Lower leg skin (tissue), 4 donors: ENCODE measurements at regions not wholly inside any gene's neighbourhood (a gene's known extent, or its start where the extent isn't known, plus 50 kb on each side); places are given as distances from the start of the nearest gene placed in this dataset.

Source experiments
- DNase-seq, 2 donors: peaks; one replicate each; pipeline ENCODE4 v3.0.0-alpha.2; 2019; ENCODE audit warnings: low spot score in 2 of 2
- H3K4me3 ChIP-seq: fragments of 200-600 bp; sonication (generic); 2 replicates; pipeline ENCODE4 v1.5.1; 2017; ENCODE audit warnings: mild to moderate bottlenecking, low read depth; ENCODE audit not compliant: poor library complexity, severe bottlenecking
- POLR2A ChIP-seq, 2 donors: fragments of 450-650 bp; IDR thresholded peaks; one replicate each; pipeline ENCODE4 v1.6.1; 2016 to 2017; ENCODE audit warnings: antibody characterized with exemption in 2 of 2, mild to moderate bottlenecking in 1 of 2, moderate library complexity in 1 of 2
- WGBS, 2 donors: methylation state at CpG; one replicate each; pipeline ENCODE4 v1.1.5; 2018; 5-methylcytosine and 5-hydroxymethylcytosine counted together
- intact Hi-C: fragments of 100-400 bp; cut with DNase I; formaldehyde crosslinking; loops from one replicate; pipeline ENCODE4 v1.15.0; 2023; ENCODE audit warnings: low total_unique reads
- TF ChIP-seq, protein P1 (sequence below), 3 donors: fragments of 450-650 bp; IDR thresholded peaks; one replicate each; pipeline ENCODE4 v1.5.1; 2016; ENCODE audit warnings: antibody characterized with exemption in 3 of 3, mild to moderate bottlenecking in 3 of 3, moderate library complexity in 2 of 3

DNA sequence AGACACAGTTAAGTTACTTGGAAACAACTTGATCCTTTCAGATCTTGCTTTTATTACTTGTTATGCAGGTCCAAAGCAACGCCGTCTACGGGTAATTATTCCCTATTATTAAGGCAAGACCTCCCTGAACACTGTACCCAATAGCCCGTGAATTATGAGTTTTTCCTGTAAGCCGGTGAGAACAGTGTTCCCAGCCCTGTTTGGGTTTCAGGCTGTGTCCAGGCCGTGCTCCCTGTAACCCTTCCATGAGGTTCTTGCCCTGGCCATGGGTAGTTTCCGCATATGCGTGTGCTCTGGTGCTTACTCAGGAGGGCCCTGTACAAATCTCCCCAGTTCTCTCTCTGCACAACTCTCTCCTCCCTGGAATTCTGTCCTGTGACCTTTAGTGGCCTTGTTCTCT lies 65.6 kb upstream of the CNOT6 start:
- H3K4me3 ChIP-seq = no peak overlapping the region
- no peak for DNase-seq
- intact Hi-C loops = loop anchor here (5.0 kb wide), 1 partner anchor 546 kb away; no protein-coding TSS in a partner anchor
- no peak for TF ChIP-seq POLR2A (IDR thresholded peaks at IDR 0.05)
- TF ChIP-seq, protein P1, sequence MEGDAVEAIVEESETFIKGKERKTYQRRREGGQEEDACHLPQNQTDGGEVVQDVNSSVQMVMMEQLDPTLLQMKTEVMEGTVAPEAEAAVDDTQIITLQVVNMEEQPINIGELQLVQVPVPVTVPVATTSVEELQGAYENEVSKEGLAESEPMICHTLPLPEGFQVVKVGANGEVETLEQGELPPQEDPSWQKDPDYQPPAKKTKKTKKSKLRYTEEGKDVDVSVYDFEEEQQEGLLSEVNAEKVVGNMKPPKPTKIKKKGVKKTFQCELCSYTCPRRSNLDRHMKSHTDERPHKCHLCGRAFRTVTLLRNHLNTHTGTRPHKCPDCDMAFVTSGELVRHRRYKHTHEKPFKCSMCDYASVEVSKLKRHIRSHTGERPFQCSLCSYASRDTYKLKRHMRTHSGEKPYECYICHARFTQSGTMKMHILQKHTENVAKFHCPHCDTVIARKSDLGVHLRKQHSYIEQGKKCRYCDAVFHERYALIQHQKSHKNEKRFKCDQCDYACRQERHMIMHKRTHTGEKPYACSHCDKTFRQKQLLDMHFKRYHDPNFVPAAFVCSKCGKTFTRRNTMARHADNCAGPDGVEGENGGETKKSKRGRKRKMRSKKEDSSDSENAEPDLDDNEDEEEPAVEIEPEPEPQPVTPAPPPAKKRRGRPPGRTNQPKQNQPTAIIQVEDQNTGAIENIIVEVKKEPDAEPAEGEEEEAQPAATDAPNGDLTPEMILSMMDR (IDR thresholded peaks at IDR 0.05) = no peak
- 88 to 92% methylated on average over 8 of the region's 8 CpGs for WGBS, 2 donors

DNA sequence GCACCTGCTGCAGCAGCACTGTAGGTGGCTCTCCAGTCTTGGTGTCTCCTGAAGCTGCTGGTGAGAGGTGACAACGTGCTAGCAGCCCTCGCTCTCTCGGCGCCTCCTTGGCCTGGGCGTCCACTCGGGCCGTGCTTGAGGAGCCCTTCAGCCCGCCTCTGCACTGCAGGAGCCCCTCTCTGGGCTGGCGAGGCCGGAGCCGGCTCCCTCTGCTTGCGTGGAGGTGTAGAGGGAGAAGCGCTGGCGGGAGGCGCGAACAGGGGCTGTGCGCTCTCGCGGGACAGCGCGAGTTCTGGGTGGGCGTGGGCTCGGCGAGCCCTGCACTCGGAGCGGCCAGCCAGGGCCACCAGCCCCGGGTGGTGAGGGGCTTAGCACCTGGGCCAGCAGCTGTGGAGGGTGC lies 62.2 kb upstream of the CNOT6 start:
- no peak overlapping the region for H3K4me3 ChIP-seq
- intact Hi-C loops = no loop called here
- DNase-seq = no peak
- WGBS, 2 donors = 91 to 97% methylated on average over 27 of the region's 27 CpGs
- TF ChIP-seq, protein P1 (IDR thresholded peaks at IDR 0.05) = no peak

DNA sequence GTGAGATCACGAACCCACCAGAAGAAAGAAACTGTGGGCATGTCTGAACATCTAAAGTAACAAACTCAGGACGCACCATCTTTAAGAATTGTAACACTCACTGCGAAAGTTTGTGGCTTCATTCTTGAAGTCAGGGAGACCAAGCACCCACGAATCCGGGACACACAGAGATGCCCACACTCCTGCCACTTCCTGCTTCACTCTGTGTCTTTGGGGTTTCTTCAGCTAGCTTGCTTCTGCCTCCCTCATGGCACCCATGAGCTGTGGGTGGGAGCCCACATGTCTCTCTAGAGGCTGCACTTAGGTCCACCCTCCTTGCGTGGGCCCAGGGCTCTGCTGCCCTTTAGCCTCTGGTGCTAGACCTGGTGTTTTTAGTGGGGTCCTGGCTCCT lies 61.2 kb upstream of the CNOT6 start:
- no peak for DNase-seq
- intact Hi-C loops = no loop called here
- TF ChIP-seq POLR2A (IDR thresholded peaks at IDR 0.05) = no peak
- TF ChIP-seq, protein P1 (IDR thresholded peaks at IDR 0.05) = no peak
- H3K4me3 ChIP-seq = no peak overlapping the region
- WGBS, 2 donors = 84 to 86% methylated on average over 6 of the region's 6 CpGs

DNA sequence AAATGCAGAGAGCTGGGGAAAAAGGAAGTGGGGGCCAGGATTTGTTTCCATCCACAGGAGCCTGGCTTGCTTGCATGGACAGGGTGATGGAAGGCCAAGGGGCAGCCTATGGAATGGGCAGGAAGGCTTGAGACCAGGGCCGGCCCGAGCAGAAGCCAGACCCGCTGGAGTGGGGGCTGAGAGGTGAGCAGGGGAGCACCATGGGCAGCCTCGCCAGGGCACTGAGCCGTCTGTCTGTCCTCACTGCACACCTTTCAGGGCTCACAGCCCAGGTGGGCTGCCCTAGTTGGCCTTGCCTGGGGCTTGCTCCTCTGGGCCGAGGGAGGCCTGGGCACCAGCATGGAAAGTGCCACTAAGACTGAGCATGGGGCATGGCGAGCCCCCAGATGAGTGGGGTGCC lies 58.6 kb upstream of the CNOT6 start:
- TF ChIP-seq, protein P1 (IDR thresholded peaks at IDR 0.05) = no peak
- no peak for TF ChIP-seq POLR2A (IDR thresholded peaks at IDR 0.05)
- no peak for DNase-seq
- no peak overlapping the region for H3K4me3 ChIP-seq
- intact Hi-C loops = no loop called here
- WGBS, 2 donors = 82 to 88% methylated on average over 5 to 7 of the region's 7 CpGs

DNA sequence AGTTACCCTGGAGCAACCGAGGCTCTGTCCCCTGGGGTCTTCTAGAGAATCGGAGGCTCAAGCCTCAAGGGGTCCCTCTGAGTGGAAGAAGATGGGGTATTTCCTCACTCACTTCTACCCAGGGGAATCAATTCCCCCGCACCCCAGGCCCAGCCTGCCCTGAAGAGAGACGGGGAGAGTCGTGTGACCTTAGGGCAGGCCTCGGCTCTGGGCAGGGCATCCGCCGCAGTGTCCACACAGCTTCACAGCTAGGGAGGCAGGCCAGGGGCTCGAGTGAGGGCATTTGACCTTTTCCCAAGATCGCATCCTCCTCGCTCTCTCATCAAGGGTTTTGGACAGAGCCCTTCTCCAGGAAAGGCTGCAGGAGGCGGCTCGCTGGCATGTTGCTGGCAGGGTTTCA lies 57.9 kb upstream of the CNOT6 start:
- no peak for TF ChIP-seq POLR2A (IDR thresholded peaks at IDR 0.05)
- TF ChIP-seq, protein P1 (IDR thresholded peaks at IDR 0.05) = no peak
- intact Hi-C loops = no loop called here
- H3K4me3 ChIP-seq = no peak overlapping the region
- WGBS, 2 donors = 82 to 86% methylated on average over 13 of the region's 13 CpGs
- no peak for DNase-seq

DNA sequence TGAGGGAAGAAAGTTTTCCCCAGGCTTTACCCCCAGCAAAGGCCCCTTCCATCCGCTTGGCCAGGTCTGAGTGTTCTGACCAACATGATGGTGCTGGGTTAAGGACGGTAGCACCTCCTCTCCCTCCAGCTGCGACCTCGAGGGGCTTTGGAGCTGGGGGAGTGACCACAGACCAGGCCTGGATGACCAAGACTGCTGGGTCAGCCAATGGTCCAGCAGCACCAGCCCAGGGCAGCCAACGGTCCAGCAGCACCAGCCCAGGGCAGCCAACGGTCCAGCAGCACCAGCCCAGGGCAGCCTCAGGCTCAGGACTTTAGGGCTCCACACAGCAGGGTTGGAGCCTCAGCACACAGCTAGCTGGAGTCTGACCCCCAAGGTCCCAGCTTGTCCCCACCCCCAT lies 57.2 kb upstream of the CNOT6 start:
- WGBS, 2 donors = 72 to 82% methylated on average over 6 of the region's 6 CpGs
- intact Hi-C loops = no loop called here
- DNase-seq = no peak
- no peak for TF ChIP-seq POLR2A (IDR thresholded peaks at IDR 0.05)
- TF ChIP-seq, protein P1 (IDR thresholded peaks at IDR 0.05) = no peak
- H3K4me3 ChIP-seq = no peak overlapping the region
